Ascending aorta (tissue), 2 donors: ENCODE measurements at regions not wholly inside any gene's neighbourhood (a gene's known extent, or its start where the extent isn't known, plus 50 kb on each side); places are given as distances from the start of the nearest gene placed in this dataset.

Experiments used
- DNase-seq, 2 donors: peaks; one replicate each; pipeline ENCODE4 v3.0.0-alpha.2; 2019; ENCODE audit warnings: low spot score in 2 of 2
- H3K27ac ChIP-seq, 2 donors: fragments of 200-600 bp; sonication (generic); one replicate each; pipeline ENCODE4 v1.5.1; 2016 to 2017; ENCODE audit warnings: mild to moderate bottlenecking in 1 of 2
- H3K27me3 ChIP-seq: fragments of 200-600 bp; sonication (generic); one replicate; pipeline ENCODE4 v1.5.1; 2017
- H3K36me3 ChIP-seq, 2 donors: fragments of 200-600 bp; sonication (generic); one replicate each; pipeline ENCODE4 v1.5.1; 2016
- H3K4me1 ChIP-seq, 2 donors: fragments of 200-600 bp; sonication (generic); one replicate each; pipeline ENCODE4 v1.5.1; 2016 to 2017; ENCODE audit warnings: mild to moderate bottlenecking in 1 of 2
- H3K4me3 ChIP-seq, 2 donors: fragments of 200-600 bp; sonication (generic); one replicate each; pipeline ENCODE4 v1.5.1; 2016 to 2017; ENCODE audit warnings: mild to moderate bottlenecking in 1 of 2
- H3K9me3 ChIP-seq, 2 donors: fragments of 200-600 bp; sonication (generic); one replicate each; pipeline ENCODE4 v1.5.1; 2016
- intact Hi-C: fragments of 100-400 bp; cut with DNase I; formaldehyde crosslinking; loops from one replicate; pipeline ENCODE4 v1.15.1; 2023
- TF ChIP-seq, protein P1 (sequence below), 3 experiments: fragments of 200-600 bp in 2 of 3; fragments of 450-650 bp in 1 of 3; sonication (generic) in 2 of 3; IDR thresholded peaks; one replicate each; pipeline ENCODE4 v1.5.1; 2016 to 2019; ENCODE audit warnings: antibody characterized with exemption in 3 of 3, mild to moderate bottlenecking in 1 of 3, moderate library complexity in 1 of 3

DNA sequence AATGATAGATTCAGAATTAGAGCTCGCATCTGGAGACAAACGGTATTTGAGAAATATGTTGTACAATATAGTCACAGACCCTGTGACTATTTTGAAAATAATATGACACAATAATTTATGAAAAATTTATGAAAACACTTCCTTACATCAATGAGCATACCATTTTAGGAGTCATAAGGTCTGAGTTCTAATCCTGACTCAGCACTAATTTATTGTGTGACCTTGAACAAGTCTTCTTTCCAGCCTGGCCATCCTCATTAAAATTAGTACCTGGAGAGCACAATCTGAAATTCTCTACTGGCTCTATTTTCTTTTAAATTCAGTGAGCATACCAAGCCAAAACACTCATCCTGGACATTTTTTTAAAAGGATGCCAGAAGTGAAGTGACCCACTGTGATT is 622.3 kb downstream of the SMARCA1 start:
- Histone ChIP-seq H3K27ac (no peak overlapping the region), H3K4me3 (no peak overlapping the region), H3K4me1 (no peaks in the 10 kb centered on the region), H3K9me3 (no peaks in the 10 kb centered on the region), H3K27me3 (no peaks in the 10 kb centered on the region), H3K36me3 (no peaks in the 10 kb centered on the region)
- DNase-seq: no peak
- TF ChIP-seq, protein P1, sequence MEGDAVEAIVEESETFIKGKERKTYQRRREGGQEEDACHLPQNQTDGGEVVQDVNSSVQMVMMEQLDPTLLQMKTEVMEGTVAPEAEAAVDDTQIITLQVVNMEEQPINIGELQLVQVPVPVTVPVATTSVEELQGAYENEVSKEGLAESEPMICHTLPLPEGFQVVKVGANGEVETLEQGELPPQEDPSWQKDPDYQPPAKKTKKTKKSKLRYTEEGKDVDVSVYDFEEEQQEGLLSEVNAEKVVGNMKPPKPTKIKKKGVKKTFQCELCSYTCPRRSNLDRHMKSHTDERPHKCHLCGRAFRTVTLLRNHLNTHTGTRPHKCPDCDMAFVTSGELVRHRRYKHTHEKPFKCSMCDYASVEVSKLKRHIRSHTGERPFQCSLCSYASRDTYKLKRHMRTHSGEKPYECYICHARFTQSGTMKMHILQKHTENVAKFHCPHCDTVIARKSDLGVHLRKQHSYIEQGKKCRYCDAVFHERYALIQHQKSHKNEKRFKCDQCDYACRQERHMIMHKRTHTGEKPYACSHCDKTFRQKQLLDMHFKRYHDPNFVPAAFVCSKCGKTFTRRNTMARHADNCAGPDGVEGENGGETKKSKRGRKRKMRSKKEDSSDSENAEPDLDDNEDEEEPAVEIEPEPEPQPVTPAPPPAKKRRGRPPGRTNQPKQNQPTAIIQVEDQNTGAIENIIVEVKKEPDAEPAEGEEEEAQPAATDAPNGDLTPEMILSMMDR (IDR thresholded peaks at IDR 0.05): no peak
- intact Hi-C loops: no loop called here

DNA sequence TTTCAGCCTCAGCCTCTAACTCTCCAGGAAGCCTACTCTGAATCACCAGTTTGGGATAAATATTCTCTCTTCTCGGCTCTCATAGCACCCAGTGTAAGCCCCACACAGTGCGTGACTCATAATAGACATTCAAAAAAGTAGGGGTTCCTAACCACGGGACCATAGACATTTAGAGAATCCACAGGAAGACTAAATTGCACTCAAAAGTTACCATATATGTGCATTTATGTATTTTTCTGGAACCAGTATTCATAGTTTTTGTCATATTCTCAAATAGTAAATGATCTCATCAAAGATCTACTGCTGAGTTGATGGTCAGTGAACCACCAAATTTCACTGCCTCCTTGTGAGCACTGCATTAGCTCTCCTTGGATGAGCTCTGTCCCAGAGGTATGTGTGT is 625.7 kb downstream of the SMARCA1 start:
- Histone ChIP-seq H3K4me1 (no peaks in the 10 kb centered on the region), H3K36me3 (no peaks in the 10 kb centered on the region), H3K9me3 (no peaks in the 10 kb centered on the region), H3K4me3 (no peak overlapping the region), H3K27ac (no peak overlapping the region), H3K27me3 (no peaks in the 10 kb centered on the region)
- TF ChIP-seq, protein P1 (IDR thresholded peaks at IDR 0.05): no peak
- no peak for DNase-seq
- intact Hi-C loops: no loop called here

DNA sequence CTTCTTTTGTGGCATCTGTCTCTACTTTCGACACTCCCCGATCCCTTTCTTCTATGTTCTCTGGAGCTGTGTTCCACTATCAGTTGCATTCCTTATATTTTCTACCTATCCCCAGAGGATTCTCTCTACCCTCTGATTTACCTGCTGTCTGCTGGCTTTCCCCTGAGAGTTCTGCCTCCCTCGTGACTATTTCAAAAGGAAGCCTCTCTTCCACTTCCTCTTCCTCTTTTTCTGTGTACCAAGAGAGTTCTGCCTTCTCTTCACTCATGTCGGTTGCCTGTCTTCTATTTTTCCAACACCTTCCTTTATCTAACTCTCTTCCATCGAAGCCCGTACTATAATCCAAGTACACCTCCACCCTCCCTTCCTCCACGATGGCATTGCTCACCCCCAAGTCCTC is 631.7 kb downstream of the SMARCA1 start:
- intact Hi-C loops: no loop called here
- DNase-seq: no peak
- Histone ChIP-seq H3K27me3 (no peaks in the 10 kb centered on the region), H3K27ac (no peak overlapping the region), H3K9me3 (no peaks in the 10 kb centered on the region), H3K4me1 (no peaks in the 10 kb centered on the region), H3K36me3 (no peaks in the 10 kb centered on the region), H3K4me3 (no peak overlapping the region)
- TF ChIP-seq, protein P1 (IDR thresholded peaks at IDR 0.05): no peak

DNA sequence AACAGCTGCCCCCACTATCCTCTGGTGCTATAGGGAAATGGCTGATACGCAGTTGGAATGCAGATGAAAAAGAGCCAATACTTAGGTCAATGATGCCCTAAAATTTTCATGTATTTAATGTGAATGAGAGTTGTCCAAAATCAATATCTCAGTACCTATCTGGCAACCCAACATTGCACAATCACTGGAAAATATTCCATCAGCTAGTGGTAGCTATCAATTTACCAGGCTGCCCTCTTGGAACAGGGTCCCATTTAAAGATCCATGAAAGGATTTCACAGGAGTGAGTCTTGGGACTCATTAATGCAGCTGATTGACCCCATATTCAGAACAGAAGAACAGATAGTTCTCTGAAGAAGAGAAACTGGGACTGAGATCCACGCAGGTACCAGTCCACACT is 638.9 kb downstream of the SMARCA1 start:
- Histone ChIP-seq H3K4me3 (no peak overlapping the region), H3K27ac (no peak overlapping the region), H3K9me3 (no peaks in the 10 kb centered on the region), H3K27me3 (no peaks in the 10 kb centered on the region), H3K4me1 (no peaks in the 10 kb centered on the region), H3K36me3 (no peaks in the 10 kb centered on the region)
- TF ChIP-seq, protein P1 (IDR thresholded peaks at IDR 0.05): no peak
- intact Hi-C loops: no loop called here
- no peak for DNase-seq

DNA sequence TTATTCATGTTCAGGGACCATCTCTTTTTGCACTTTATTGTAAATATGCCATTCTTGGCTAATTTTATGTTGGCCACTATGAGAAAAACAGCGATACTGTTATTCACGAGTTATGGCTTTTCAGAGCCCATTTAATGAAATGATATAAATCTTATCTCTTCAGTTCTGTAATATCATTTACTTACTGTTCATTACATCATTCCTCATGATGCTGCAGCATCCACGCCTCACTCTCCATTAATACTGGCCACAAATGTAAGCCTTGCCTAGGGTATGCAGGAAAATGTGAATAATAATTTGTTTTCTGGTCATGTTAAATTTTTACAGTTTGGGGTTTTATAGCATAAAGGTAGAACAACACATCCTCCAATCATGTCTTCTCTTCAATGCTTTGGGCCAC is 639.6 kb downstream of the SMARCA1 start:
- DNase-seq: no peak
- H3K4me1 ChIP-seq: no peaks in the 10 kb centered on the region
- no peak overlapping the region for H3K4me3 ChIP-seq
- TF ChIP-seq, protein P1 (IDR thresholded peaks at IDR 0.05): no peak
- H3K9me3 ChIP-seq: no peaks in the 10 kb centered on the region
- no peaks in the 10 kb centered on the region for H3K36me3 ChIP-seq
- intact Hi-C loops: no loop called here
- H3K27me3 ChIP-seq: no peaks in the 10 kb centered on the region
- H3K27ac ChIP-seq: no peak overlapping the region

DNA sequence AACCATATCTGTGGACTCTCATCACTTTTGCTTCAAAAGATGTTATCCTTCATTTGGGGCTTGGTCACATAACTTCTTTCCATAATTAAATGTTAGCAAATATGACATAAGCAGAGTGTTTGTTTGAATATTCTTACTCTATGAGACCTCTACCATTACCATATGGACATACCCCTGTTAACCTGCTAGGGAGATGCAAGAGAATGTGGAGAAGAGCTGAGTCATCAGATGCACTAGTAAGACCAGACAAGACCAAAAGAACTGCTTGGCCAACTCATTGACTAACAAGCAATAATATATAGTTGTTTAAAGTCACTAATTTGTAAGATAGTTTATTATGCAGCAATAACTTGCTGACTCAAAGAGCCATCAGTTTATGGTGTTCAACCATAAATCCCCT is 652.9 kb downstream of the SMARCA1 start:
- intact Hi-C loops: no loop called here
- H3K27ac ChIP-seq: no peak overlapping the region
- H3K27me3 ChIP-seq: no peaks in the 10 kb centered on the region
- TF ChIP-seq, protein P1 (IDR thresholded peaks at IDR 0.05): no peak
- H3K4me1 ChIP-seq: no peaks in the 10 kb centered on the region
- DNase-seq: no peak
- H3K9me3 ChIP-seq: no peaks in the 10 kb centered on the region
- no peak overlapping the region for H3K4me3 ChIP-seq
- no peaks in the 10 kb centered on the region for H3K36me3 ChIP-seq
